T-cell (primary cell): ENCODE measurements at regions not wholly inside any gene's neighbourhood (a gene's known extent, or its start where the extent isn't known, plus 50 kb on each side); places are given as distances from the start of the nearest gene placed in this dataset.

Source experiments
- ATAC-seq, 4 experiments: fragments of 200-7000 bp in 3 of 4; fragments of 150-1000 bp in 1 of 4; cut with Tn5 transposase; replicated peaks in 1 of 4; 1 replicate in 3 of 4; 2 replicates in 1 of 4; pipeline ENCODE4 v1.10.0; 2021; ENCODE audit warnings: moderate library complexity in 3 of 4, mild to moderate bottlenecking in 2 of 4, moderate number of reproducible peaks in 1 of 4
- CTCF ChIA-PET, 2 donors: fragments of 300-600 bp; sonication (Branson Sonifier 250); formaldehyde crosslinking; loops; one replicate each; lab custom pipeline; 2022; ENCODE audit warnings: antibody characterized with exemption in 2 of 2; lab: Charles Lee
- POLR2A ChIA-PET, 2 donors: fragments of 300-600 bp; sonication (Branson Sonifier 250); formaldehyde crosslinking; loops; one replicate each; lab custom pipeline; 2022; ENCODE audit warnings: antibody characterized with exemption in 2 of 2; lab: Charles Lee
- DNase-seq, 35 experiments: peaks; one replicate each; pipeline versions ENCODE4 v3.0.0 to v3.0.0-alpha.2; 2013 to 2023
- H3K27ac ChIP-seq: one replicate; pipeline ENCODE4 v1.5.1; 2013; ENCODE audit warnings: low read length
- H3K27me3 ChIP-seq, 2 experiments: replicated peaks in 1 of 2; 1 replicate in 1 of 2; 2 replicates in 1 of 2; pipeline versions ENCODE4 v1.6.1 to v1.7.0; 2013; ENCODE audit warnings: low read length in 1 of 2, mixed read lengths in 1 of 2; ENCODE audit not compliant: control insufficient read depth in 2 of 2, insufficient read depth in 2 of 2; ENCODE audit errors: extremely low read depth in 1 of 2
- H3K36me3 ChIP-seq, 2 donors: 1 replicate in 1 of 2; 2 replicates in 1 of 2; pipeline versions ENCODE4 v1.6.1 to v1.7.0; 2013; ENCODE audit warnings: low read length in 1 of 2; ENCODE audit not compliant: control insufficient read depth in 2 of 2, insufficient read depth in 1 of 2; ENCODE audit errors: extremely low read depth in 1 of 2
- H3K4me1 ChIP-seq, 2 experiments: 1 replicate in 1 of 2; 2 replicates in 1 of 2; pipeline versions ENCODE4 v1.6.1 to v1.7.0; 2013; ENCODE audit warnings: low read length in 2 of 2, mixed read lengths in 1 of 2; ENCODE audit not compliant: insufficient read depth in 2 of 2, control insufficient read depth in 1 of 2; ENCODE audit errors: extremely low read depth in 1 of 2
- H3K4me3 ChIP-seq, 2 donors: 1 replicate in 1 of 2; 2 replicates in 1 of 2; pipeline versions ENCODE4 v1.5.1 to v1.7.0; 2013; ENCODE audit warnings: mild to moderate bottlenecking in 2 of 2, low read length in 1 of 2, moderate library complexity in 1 of 2; ENCODE audit not compliant: control insufficient read depth in 1 of 2; ENCODE audit errors: extremely low read depth in 1 of 2
- H3K9me3 ChIP-seq: 2 replicates; pipeline ENCODE4 v1.7.0; 2013
- H3K27ac Mint-ChIP-seq, 2 donors: one replicate each; pipeline ENCODE4 v1.8.0; 2020 to 2021; ENCODE audit warnings: mild to moderate bottlenecking in 2 of 2, mixed read lengths in 2 of 2
- H3K27me3 Mint-ChIP-seq, 2 donors: one replicate each; pipeline ENCODE4 v1.8.0; 2021 to 2022; ENCODE audit warnings: mixed read lengths in 2 of 2
- H3K36me3 Mint-ChIP-seq: one replicate; pipeline ENCODE4 v1.8.0; 2021; ENCODE audit warnings: mixed read lengths
- H3K4me1 Mint-ChIP-seq, 3 donors: one replicate each; pipeline ENCODE4 v1.8.0; 2020 to 2022; ENCODE audit warnings: mixed read lengths in 3 of 3, mild to moderate bottlenecking in 1 of 3
- H3K4me3 Mint-ChIP-seq, 3 donors: one replicate each; pipeline ENCODE4 v1.8.0; 2020 to 2022; ENCODE audit warnings: mild to moderate bottlenecking in 3 of 3, mixed read lengths in 3 of 3, moderate library complexity in 3 of 3
- H3K9me3 Mint-ChIP-seq, 3 donors: one replicate each; pipeline ENCODE4 v1.8.0; 2020 to 2022; ENCODE audit warnings: mixed read lengths in 3 of 3
- WGBS: methylation state at CpG from one replicate; pipeline ENCODE4 v1.1.5; 2013; ENCODE audit warnings: missing lambda C conversion rate; ENCODE audit not compliant: insufficient coverage; 5-methylcytosine and 5-hydroxymethylcytosine counted together

DNA sequence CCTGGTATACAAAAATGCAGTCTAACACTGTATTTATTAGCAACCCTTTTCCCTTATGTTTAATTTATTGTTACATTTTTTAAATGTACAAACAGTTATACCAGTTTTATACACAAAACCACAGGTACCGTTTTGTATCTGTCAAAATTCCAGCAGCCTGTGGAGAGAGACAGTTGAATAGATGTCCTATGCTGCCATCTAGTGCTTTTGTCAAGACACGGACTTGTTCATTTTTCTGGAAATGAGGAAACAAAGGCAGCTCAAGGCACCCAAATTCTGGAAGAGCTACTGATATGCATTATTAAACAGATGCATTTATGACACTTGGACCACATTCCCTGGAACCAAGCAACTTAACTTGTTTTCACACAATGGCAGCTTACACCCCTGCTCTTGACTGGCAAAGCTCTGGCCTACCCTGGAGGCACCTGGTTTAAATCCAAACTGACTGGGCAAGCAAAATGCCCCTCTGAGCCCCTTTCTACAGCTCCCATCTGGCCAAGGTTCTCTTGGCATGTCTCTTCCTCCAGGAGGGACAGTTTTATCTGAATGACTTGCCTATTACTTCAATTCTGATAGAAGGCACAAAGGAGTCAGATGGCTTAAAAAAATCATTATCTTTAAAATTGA, 286.9 kb upstream of the PRKD1 start:
- Mint-ChIP-seq H3K27ac (no peak overlapping the region), H3K9me3 (no peaks in the 10 kb centered on the region), H3K27me3 (no peaks in the 10 kb centered on the region)

DNA sequence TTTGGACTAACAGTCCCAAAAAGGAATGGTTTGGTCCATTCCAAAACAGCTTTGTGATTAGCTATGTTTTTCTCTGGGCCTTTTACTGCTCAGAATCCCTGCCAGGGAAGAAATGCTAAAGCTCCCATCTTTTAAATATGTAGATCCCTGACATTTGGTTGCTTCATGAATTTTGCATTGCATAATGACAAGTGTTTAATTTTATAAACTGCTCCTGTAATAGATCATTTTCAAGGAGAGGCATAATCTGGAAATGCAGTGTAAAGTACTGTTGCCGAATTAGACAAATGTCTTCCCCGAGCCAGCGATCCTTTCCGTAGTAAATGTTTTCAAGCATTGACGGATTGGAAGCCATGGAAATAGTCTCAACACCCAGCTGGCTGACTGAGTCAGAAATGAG, 291.3 kb upstream of the PRKD1 start:
- Histone ChIP-seq H3K27ac (no peak overlapping the region), H3K9me3 (no peaks in the 10 kb centered on the region), H3K36me3 (no peaks in the 10 kb centered on the region), H3K4me3 (no peak overlapping the region), H3K27me3 (no peaks in the 10 kb centered on the region), H3K4me1 (no peaks in the 10 kb centered on the region)
- Mint-ChIP-seq H3K4me1 (no peaks in the 10 kb centered on the region), H3K27me3 (no peaks in the 10 kb centered on the region), H3K4me3 (no peak overlapping the region), H3K27ac (no peak overlapping the region), H3K36me3 (no peaks in the 10 kb centered on the region), H3K9me3 (no peaks in the 10 kb centered on the region)
- DNase-seq (no peak), ATAC-seq (no peak)
- WGBS = 93% methylated on average over 5 of the region's 5 CpGs
- POLR2A ChIA-PET = no interaction called here
- CTCF ChIA-PET = no interaction called here

More for the DNA sequence above, 286.9 kb upstream of the PRKD1 start:
- Histone ChIP-seq H3K27ac (no peak overlapping the region), H3K27me3 (no peaks in the 10 kb centered on the region), H3K4me1 (no peaks in the 10 kb centered on the region), H3K4me3 (no peak overlapping the region), H3K9me3 (no peaks in the 10 kb centered on the region), H3K36me3 (no peaks in the 10 kb centered on the region)
- POLR2A ChIA-PET = no interaction called here
- ATAC-seq = no peak
- DNase-seq = no peak
- CTCF ChIA-PET = no interaction called here
- WGBS = 0% methylated on average over 1 of the region's 2 CpGs
- no peaks in the 10 kb centered on the region for H3K36me3 Mint-ChIP-seq
- H3K4me3 Mint-ChIP-seq = no peak overlapping the region
- no peaks in the 10 kb centered on the region for H3K4me1 Mint-ChIP-seq

DNA sequence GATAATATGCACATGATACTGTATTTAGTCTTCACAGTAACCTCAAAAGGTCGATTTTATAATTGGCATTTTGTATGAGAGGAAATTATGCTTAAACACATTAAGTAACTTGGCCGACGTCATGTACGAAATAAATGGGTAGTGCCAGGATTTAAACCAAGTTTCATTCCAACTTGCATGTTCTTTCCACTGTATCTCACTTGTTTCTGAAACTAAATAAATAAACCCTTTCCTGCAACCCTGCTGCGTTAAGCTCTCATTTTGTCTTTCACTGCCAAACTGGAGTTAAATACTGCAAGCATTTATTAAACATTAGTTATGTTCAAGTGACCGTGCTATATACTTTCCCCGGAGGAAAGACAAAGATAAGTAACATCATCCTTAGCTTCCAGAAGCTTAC, 293.9 kb upstream of the PRKD1 start:
- Histone ChIP-seq H3K4me1 (no peaks in the 10 kb centered on the region), H3K36me3 (no peaks in the 10 kb centered on the region), H3K9me3 (no peaks in the 10 kb centered on the region), H3K27me3 (no peaks in the 10 kb centered on the region), H3K27ac (no peak overlapping the region), H3K4me3 (no peak overlapping the region)
- Mint-ChIP-seq H3K27ac (no peak overlapping the region), H3K9me3 (peaks cover 0 to 5% (median 0%) of the 10 kb centered on the region in 3 donors), H3K27me3 (no peaks in the 10 kb centered on the region), H3K4me1 (no peaks in the 10 kb centered on the region), H3K36me3 (no peaks in the 10 kb centered on the region), H3K4me3 (no peak overlapping the region)
- ChIA-PET CTCF (no interaction called here), POLR2A (no interaction called here)
- WGBS = 96% methylated on average over 3 of the region's 7 CpGs
- ATAC-seq = no peak
- DNase-seq = no peak

DNA sequence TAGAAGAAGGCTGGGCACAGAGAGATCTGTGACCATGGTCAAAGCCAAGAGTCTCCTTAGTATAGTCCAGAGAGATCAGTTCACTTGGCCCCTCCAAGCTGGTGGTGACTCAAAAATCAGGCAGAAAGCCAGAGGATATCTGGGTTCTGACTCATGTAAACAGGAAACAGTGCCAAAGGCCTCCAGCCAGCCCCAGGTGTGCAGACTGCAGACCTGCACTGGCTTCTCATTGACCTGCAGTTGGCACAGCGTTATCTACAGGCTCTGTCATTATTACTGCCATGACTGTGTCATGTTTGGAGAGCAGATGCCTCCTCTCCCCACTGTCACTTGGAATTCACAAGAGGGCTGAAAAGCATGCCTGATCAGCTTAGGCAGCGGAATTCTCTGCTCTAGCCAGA, 295.7 kb upstream of the PRKD1 start:
- H3K27ac Mint-ChIP-seq = no peak overlapping the region
- Histone ChIP-seq H3K36me3 (no peaks in the 10 kb centered on the region), H3K9me3 (no peaks in the 10 kb centered on the region), H3K27me3 (no peaks in the 10 kb centered on the region), H3K4me1 (no peaks in the 10 kb centered on the region), H3K27ac (no peak overlapping the region), H3K4me3 (no peak overlapping the region)
- ChIA-PET CTCF (no interaction called here), POLR2A (interaction anchor here in 1 of 2 donors (0.6 kb wide), 1 partner anchor 28 kb away, joined by 3 read pairs; no protein-coding TSS in a partner anchor)
- ATAC-seq = no peak
- H3K4me3 Mint-ChIP-seq = no peak overlapping the region
- H3K36me3 Mint-ChIP-seq = no peaks in the 10 kb centered on the region
- WGBS = 62% methylated on average over 2 of the region's 2 CpGs
- no peaks in the 10 kb centered on the region for H3K4me1 Mint-ChIP-seq
- peaks cover 0 to 5% (median 0%) of the 10 kb centered on the region in 3 donors for H3K9me3 Mint-ChIP-seq
- DNase-seq = no peak
- no peaks in the 10 kb centered on the region for H3K27me3 Mint-ChIP-seq

DNA sequence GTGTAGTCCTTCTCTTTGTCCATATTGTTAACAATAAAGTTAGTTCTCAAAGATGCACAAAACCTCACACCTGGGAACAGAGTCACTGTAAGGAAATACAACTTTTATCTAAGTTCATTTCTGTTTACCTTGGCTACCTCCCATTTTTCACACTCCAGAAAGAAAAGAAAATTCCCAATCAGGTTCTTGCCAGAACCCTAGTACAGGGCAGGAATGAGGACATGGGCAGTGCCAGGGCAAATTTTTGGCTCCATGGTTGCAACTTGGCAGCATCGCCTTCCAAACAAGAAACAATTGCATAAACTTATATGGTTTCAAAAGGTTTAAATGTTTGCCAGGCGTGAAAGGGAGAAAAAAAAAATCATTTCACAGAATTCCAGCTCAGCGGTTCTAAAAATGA, 296.3 kb upstream of the PRKD1 start:
- no peaks in the 10 kb centered on the region for H3K27me3 ChIP-seq
- ATAC-seq = no peak
- POLR2A ChIA-PET = no interaction called here
- H3K9me3 Mint-ChIP-seq = peaks cover 0 to 5% (median 0%) of the 10 kb centered on the region in 3 donors
- no peak for DNase-seq
- H3K4me3 ChIP-seq = no peak overlapping the region
- H3K27ac ChIP-seq = no peak overlapping the region
- no CpG with 5 or more reads among the region's 3 CpGs for WGBS
- H3K27me3 Mint-ChIP-seq = no peaks in the 10 kb centered on the region
- H3K36me3 ChIP-seq = no peaks in the 10 kb centered on the region
- no peak overlapping the region for H3K27ac Mint-ChIP-seq
- CTCF ChIA-PET = no interaction called here
- H3K4me3 Mint-ChIP-seq = no peak overlapping the region
- no peaks in the 10 kb centered on the region for H3K9me3 ChIP-seq
- H3K4me1 Mint-ChIP-seq = no peaks in the 10 kb centered on the region
- H3K36me3 Mint-ChIP-seq = no peaks in the 10 kb centered on the region
- no peaks in the 10 kb centered on the region for H3K4me1 ChIP-seq

DNA sequence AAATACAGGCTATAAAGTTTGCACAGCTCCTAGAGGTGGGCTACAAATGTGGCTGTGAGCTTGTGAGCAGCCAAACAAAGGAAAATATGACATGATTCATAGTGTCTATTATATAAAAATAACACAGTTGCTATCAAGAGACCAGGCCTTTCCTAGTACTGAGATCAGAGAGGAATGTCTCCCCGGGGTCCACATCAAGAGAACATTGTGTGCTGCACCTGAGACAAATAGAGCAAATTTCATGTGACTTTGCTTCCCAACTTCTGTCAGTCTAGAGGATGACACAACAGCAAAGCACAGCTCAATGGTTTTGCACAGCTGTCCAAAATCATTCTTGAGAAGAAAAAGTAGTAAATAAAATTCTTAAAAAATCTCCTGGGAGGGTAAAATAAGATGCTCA, 297.5 kb upstream of the PRKD1 start:
- no peaks in the 10 kb centered on the region for H3K27me3 Mint-ChIP-seq
- no peaks in the 10 kb centered on the region for H3K9me3 ChIP-seq
- H3K9me3 Mint-ChIP-seq = peaks cover 0 to 5% (median 0%) of the 10 kb centered on the region in 3 donors
- H3K4me3 Mint-ChIP-seq = no peak overlapping the region
- no peak overlapping the region for H3K27ac Mint-ChIP-seq
- no peaks in the 10 kb centered on the region for H3K4me1 Mint-ChIP-seq
- ChIA-PET CTCF (no interaction called here), POLR2A (no interaction called here)
- H3K4me3 ChIP-seq = no peak overlapping the region
- no peaks in the 10 kb centered on the region for H3K27me3 ChIP-seq
- no peaks in the 10 kb centered on the region for H3K36me3 ChIP-seq
- no peaks in the 10 kb centered on the region for H3K36me3 Mint-ChIP-seq
- no peak for ATAC-seq
- no peaks in the 10 kb centered on the region for H3K4me1 ChIP-seq
- WGBS = 67% methylated on average over 1 of the region's 1 CpG
- no peak for DNase-seq
- no peak overlapping the region for H3K27ac ChIP-seq

DNA sequence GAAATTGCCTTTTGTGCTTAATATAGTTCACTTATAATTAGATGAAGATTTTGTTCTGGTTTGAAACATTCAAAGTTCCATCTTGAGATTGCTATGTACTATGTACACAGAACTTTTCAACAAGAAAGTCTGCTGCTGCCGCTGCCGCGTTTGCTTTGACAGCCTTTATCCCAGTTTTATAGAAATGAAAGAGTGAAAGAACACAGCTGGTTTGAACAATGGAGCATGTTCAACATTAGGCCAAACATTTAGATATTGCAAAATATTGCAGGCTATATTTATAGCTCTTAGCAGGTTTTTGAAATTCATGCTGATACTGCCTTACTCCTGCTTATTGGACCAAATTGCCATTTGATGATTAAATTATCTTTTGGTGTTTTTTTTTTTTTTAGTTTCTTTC, 299.8 kb upstream of the PRKD1 start:
- H3K9me3 Mint-ChIP-seq = peaks cover 0 to 11% (median 0%) of the 10 kb centered on the region in 3 donors
- no CpG with 5 or more reads among the region's 3 CpGs for WGBS
- no peak for DNase-seq
- Histone ChIP-seq H3K4me1 (no peaks in the 10 kb centered on the region), H3K9me3 (no peaks in the 10 kb centered on the region), H3K27me3 (no peaks in the 10 kb centered on the region), H3K4me3 (no peak overlapping the region), H3K27ac (no peak overlapping the region), H3K36me3 (no peaks in the 10 kb centered on the region)
- POLR2A ChIA-PET = no interaction called here
- H3K27me3 Mint-ChIP-seq = no peaks in the 10 kb centered on the region
- no peaks in the 10 kb centered on the region for H3K4me1 Mint-ChIP-seq
- H3K36me3 Mint-ChIP-seq = no peaks in the 10 kb centered on the region
- H3K27ac Mint-ChIP-seq = no peak overlapping the region
- ATAC-seq = no peak
- H3K4me3 Mint-ChIP-seq = no peak overlapping the region
- CTCF ChIA-PET = no interaction called here
